ENCODE measurements at regions not wholly inside any gene's neighbourhood (a gene's known extent, or its start where the extent isn't known, plus 50 kb on each side); places are given as distances from the start of the nearest gene placed in this dataset.

- DNase-seq (ENCODE audit: low spot score): peak; percentile 86
Measured at GRCh38 chr5:1948663-1949191, 66.0 kb upstream of the IRX4 start.

GRCh38 chr5:1948111-1948510 is 65.4 kb upstream of the IRX4 start:
- DNase-seq (ENCODE audit: low spot score): peak; percentile 24

GRCh38 chr5:1946776-1947175 is 64.1 kb upstream of the IRX4 start:
- DNase-seq (ENCODE audit: low spot score): peak; percentile 57

GRCh38 chr5:1946122-1946677 is 63.5 kb upstream of the IRX4 start:
- peak; percentile 53 for DNase-seq (ENCODE audit: low spot score)

GRCh38 chr5:1945606-1946005 is 62.9 kb upstream of the IRX4 start:
- DNase-seq (ENCODE audit: low spot score): peak; percentile 80

- DNase-seq (ENCODE audit: low spot score): no peak
Measured at GRCh38 chr5:1944408-1944807, 61.7 kb upstream of the IRX4 start.

GRCh38 chr5:1943481-1943880 is 60.8 kb upstream of the IRX4 start:
- no peak for DNase-seq (ENCODE audit: low spot score)

- no peak for DNase-seq (ENCODE audit: low spot score)
Measured at GRCh38 chr5:1942630-1943029, 59.9 kb upstream of the IRX4 start.

- no peak for DNase-seq (ENCODE audit: low spot score)
Measured at GRCh38 chr5:1942158-1942557, 59.4 kb upstream of the IRX4 start.

GRCh38 chr5:1939256-1939655 is 56.5 kb upstream of the IRX4 start:
- DNase-seq (ENCODE audit: low spot score): peak; percentile 51

GRCh38 chr5:1938310-1939000 is 55.7 kb upstream of the IRX4 start:
- DNase-seq (ENCODE audit: low spot score): peak; percentile 69

GRCh38 chr5:1937590-1937989 is 54.9 kb upstream of the IRX4 start:
- DNase-seq (ENCODE audit: low spot score): peak; percentile 75

GRCh38 chr5:1936901-1937300 is 54.2 kb upstream of the IRX4 start:
- DNase-seq (ENCODE audit: low spot score): no peak

- DNase-seq (ENCODE audit: low spot score): no peak
Measured at GRCh38 chr5:1936413-1936812, 53.7 kb upstream of the IRX4 start.

GRCh38 chr5:1934801-1935429 is 52.2 kb upstream of the IRX4 start:
- DNase-seq (ENCODE audit: low spot score): peak; percentile 78

GRCh38 chr5:1934056-1934394 is 51.3 kb upstream of the IRX4 start:
- DNase-seq (ENCODE audit: low spot score): peak; percentile 67

- no peak for DNase-seq (ENCODE audit: low spot score)
Measured at GRCh38 chr5:1933364-1934055, 50.8 kb upstream of the IRX4 start.
